Fibroblast of peridontal ligament (primary cell): ENCODE measurements at regions not wholly inside any gene's neighbourhood (a gene's known extent, or its start where the extent isn't known, plus 50 kb on each side); places are given as distances from the start of the nearest gene placed in this dataset.
"Not testable (repeated sequence)": the region's sequence is repeated elsewhere in the genome, so short reads cannot be mapped to it uniquely, and the experiment has no call there.

ENCODE experiments used
- DNase-seq: peaks from one replicate; pipeline ENCODE4 v3.0.0-alpha.2; 2010; ENCODE audit errors: extremely low read depth

GRCh38 chrY:14351590-14351989, 172.7 kb upstream of the NLGN4Y start:
- no peak for DNase-seq

DNA sequence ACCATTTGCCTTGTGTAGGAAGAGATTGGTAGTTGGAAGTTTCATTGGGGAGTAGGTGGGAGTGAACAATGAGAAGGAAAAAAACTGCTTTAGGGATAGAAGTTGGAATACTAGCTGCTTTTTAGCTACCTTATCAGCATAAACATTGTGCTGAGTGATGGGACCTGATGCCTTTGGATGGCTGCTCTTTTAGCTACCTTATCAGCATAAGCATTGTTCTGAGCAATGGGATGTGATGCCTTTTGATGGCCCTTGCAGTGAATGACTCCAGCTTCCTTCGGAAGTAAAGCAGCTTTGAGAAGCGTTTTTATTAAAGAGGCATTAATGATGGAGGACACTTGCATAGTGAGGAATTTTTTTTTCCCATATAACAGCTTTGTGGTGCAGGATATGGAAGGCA, 168.2 kb upstream of the NLGN4Y start:
- no peak for DNase-seq

- no peak for DNase-seq
Measured at GRCh38 chrY:14360748-14361500, 163.4 kb upstream of the NLGN4Y start.

- no peak for DNase-seq
Measured at GRCh38 chrY:14373608-14374007, 150.7 kb upstream of the NLGN4Y start.

GRCh38 chrY:14378217-14378616, 146.1 kb upstream of the NLGN4Y start:
- DNase-seq = no peak

DNA sequence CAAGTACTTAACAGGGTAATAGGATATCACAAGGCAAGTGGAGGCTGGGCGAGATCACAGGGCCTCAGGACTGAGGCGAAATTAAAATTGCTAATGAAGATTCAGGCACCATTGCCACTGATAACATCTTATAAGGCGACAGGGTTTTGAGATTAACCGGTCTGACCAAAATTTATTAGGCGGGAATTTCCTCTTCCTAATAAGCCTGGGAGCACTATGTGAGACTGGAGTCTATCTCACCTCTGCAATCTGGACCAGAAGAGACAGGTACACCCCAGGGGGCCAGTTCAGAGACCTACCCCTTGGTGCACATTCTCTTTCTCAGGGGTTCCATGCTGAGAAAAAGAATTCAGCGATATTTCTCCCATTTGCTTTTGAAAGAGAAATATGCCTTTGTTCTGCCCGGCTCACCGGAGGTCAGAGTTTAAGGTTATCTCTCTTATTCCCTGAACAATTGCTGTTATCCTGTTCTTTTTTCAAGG, 113.7 kb upstream of the NLGN4Y start:
- not testable (repeated sequence) for DNase-seq

DNA sequence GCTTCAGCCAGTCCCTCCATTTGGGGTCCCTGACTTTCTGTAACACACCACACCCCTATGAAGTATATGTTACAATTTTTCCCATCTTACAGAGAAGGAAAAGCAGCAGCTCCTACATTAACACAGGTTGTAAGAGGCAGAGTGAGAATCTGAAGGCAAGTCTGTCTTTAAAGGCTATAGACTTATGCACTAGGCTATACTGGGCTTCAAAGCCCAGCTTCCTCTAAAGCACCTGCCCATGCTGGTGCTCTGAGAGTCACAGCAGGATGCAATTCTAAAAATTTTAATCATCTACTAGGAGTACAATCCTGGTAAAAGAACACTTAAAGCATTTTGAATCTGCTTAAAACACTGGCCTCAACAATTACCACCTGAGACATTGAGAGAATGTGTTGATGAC, 113.0 kb upstream of the NLGN4Y start:
- DNase-seq = no peak

- no peak for DNase-seq
Measured at GRCh38 chrY:14436546-14436945, 87.8 kb upstream of the NLGN4Y start.

GRCh38 chrY:14437626-14438025, 86.7 kb upstream of the NLGN4Y start:
- DNase-seq = no peak

DNA sequence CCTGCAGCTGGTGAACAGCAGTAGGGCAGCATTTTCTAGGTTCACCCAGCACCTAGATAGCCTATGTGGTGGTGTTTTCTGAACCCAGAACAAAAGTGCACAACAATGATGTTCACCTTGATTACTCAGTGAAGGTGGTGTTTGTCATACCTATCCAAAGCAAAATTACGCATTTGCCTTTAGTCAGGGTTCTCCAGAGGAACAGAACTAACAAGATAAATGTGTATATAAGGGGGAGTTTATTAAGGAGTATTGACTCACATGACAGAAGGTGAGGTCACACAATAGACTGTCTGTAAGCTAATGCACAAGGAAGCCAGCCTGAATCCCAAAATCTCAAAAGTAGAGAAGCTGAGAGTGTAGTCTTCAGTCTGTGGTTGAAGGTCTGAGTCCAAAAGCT, 85.9 kb upstream of the NLGN4Y start:
- DNase-seq = no peak

DNA sequence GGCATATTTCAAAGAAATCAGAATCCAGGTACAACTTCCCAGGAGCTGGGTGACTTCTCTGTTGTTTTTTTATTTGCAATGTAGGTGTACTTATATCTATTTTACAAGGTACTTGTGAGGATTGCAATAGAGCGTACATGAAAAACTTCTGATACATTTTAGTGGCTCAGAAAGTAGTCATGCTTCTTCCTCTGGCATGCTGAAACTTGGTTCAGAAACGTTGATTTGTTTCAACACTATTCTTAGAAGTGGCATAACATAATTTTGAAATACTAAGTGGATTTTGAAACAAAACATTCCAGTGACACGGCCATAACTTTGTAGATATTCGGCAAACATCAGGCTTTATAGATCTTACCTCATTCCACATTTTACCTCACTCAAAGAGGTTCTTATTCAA, 79.8 kb upstream of the NLGN4Y start:
- no peak for DNase-seq

DNA sequence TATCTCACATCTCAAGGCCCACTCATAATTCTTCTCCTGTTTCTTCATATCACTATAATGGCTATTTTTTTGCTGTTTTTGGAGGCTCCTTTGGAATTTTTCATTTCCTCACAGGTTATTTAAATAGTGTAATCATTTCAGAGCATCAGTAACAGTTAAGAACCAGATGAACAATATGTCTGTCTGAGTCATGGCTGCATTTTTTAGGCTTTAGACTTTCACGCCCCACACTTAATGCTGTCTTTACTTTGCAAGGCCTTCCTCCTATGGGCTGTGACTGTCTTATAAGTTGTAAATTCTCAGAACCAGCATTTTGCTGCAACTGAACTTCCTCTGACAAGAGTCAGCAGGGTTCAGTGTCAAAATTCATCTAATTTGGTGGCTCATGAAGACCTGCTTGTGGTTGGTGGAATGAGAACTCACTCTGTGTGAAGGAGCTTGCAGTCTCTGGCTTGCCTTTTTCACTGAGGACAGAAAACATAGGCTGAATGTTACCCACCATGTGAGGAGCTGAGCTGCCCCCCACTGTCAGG, 56.1 kb upstream of the NLGN4Y start:
- no peak for DNase-seq

GRCh38 chrY:14472421-14472820, 51.9 kb upstream of the NLGN4Y start:
- DNase-seq = no peak

DNA sequence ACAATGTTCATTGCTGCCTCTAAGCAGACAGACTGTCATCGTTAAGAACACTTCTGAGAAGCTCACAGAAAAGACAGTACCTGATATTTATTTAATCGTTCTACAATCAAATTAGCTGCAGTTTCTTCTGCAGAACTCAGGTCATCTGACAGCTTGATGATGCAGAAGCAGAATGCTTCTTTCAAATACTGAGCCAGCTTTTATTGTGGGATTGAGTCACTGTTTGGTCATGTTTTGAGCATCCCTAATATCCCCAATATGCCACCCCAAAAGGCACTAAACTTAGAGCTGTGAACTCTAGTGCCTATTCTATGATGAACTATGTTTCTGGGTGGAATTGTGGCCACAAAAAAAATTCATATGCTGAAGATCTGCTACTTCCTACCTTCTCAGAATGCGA, 51.0 kb upstream of the NLGN4Y start:
- DNase-seq = no peak
